GM08714 (cell line): ENCODE measurements at regions not wholly inside any gene's neighbourhood (a gene's known extent, or its start where the extent isn't known, plus 50 kb on each side); places are given as distances from the start of the nearest gene placed in this dataset.

ENCODE experiments used
- H3K4me3 ChIP-seq: fragments of 200-500 bp; sonication (Bioruptor generic); 2 replicates; pipeline ENCODE4 v1.5.1; 2014; ENCODE audit warnings: mild to moderate bottlenecking, low read length, inconsistent platforms
- ZNF274 ChIP-seq: IDR thresholded peaks from 2 replicates; pipeline ENCODE4 v1.6.1; 2012; ENCODE audit warnings: mild to moderate bottlenecking, low read depth, low read length

DNA sequence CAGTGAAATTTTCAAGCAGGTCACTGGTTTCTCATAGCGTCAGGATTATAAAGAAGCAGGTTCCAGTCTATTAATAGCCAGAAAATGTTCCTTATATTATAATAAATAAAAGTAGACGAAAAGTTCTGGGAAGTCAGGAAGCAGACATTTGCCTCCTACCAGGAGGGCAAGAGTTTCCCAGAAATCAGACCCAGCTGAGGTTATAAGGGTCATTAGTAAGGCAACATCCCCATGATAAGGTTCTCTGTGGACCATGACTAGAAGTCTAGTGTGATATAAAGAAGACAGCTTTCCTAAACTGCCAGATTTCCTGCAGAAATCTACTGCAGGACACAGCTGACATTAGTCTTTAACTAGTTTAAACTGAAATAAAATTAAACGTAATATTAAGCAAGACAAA lies 210.1 kb upstream of the STK17B start:
- no peak for TF ChIP-seq ZNF274
- no peak overlapping the region for H3K4me3 ChIP-seq

DNA sequence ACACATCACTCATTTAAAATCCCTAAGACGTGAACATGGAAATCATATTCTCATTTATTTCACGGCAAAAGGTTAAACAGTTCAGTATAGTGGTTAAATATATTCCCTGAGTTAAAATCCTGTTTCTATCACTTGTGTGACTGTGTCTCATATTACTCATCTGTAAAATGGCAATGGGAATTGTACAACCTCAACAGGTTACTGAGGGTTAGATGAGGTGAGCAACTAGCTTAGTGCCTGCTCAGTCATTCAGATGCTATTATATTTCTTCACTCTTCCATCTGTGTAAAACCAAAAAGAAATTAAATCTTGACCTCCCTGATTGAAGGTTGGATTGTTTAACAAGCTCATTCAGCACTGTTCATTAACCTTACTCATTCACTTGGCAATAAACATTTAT lies 212.4 kb upstream of the STK17B start:
- no peak overlapping the region for H3K4me3 ChIP-seq
- TF ChIP-seq ZNF274 = no peak

- TF ChIP-seq ZNF274 = no peak
- no peak overlapping the region; the same call in 1 of the 2 replicates for H3K4me3 ChIP-seq
Measured at GRCh38 chr2:196384729-196385128, 213.4 kb upstream of the STK17B start.

DNA sequence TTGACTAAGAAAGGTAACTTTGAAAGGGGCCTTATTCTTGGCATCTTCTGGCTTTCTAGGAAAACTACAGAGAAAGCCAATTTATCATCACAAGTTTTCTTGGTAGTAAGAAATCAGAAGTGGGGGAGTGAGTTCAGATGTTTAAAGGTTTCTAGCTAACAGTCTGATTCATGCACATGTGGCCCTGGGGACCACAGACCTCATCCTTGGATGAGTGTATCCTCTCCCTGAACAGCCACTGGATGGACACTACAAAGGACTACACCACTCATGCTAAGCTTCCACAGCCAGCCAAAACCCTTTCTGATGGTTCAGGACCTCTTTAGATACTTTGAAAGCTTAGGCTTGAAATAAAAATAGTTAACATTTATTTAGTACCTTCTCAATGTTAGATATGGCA lies 218.3 kb upstream of the STK17B start:
- TF ChIP-seq ZNF274 = no peak
- H3K4me3 ChIP-seq = no peak overlapping the region

GRCh38 chr2:196390243-196391148 lies 219.1 kb upstream of the STK17B start:
- no peak overlapping the region for H3K4me3 ChIP-seq
- TF ChIP-seq ZNF274 = no peak

GRCh38 chr2:196391149-196391479 lies 219.7 kb upstream of the STK17B start:
- H3K4me3 ChIP-seq = no peak overlapping the region
- no peak for TF ChIP-seq ZNF274

DNA sequence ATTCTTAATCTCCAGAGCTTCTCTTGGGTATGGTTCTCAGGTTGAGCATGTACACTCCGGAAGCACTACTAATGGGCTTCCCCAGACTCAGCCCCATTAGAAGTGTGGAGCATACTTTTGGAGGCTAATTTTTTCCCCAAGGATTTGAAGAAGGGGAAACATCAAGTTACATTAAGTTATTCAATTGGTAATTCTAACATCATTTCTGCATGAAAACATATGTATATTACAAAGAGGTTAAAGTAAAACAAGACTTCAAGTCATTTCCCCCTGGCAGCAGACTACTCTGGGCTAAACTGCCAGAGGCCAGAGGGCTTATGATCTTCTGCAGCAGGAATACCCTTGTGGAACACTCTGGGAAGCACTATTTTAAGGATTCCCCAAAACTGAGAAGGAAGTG lies 227.7 kb upstream of the STK17B start:
- no peak for TF ChIP-seq ZNF274

DNA sequence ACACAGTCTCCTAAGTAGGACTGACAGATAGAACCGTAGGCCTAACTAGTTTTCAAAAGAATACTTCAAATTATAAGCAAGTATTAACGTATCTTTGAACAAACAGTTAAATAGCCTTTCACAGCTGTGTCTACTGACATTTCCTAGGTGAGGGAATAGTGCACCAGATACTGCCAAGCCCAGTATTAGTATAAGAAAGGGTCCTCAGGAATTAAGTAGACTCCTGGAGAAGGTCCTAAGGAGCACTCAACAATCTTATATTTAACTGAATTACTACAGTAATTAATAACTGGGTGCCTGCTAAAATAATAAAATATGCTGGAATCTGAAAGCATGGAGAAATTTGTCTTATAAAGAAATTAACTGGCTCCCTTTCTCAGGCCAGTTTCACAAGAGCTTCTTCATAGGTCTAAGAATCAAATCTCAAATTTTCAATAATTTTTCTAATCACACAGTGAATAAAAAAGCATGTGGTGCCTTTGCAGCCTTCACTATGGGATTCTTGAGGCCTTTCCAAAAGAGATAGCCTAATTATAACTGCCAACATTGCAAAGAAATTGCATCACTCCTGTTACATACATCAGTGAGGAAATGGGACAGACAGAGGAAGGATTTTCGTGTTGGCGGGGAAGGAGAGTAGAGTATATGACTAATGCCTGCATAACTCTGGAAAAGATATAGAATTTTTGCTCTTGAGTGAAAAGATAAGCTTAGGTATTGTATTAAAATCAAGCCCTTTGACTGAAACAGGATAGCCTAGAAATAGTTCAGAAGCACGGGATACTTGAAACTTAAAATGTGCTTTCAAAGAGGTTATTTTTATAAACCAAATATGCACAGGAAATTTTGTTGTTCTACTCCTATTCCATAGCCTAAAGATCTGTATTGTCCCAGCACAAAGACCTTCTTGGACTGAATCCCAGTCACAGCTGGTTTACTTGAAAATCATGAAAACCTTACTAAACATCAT lies 228.6 kb upstream of the STK17B start:
- H3K4me3 ChIP-seq = no peak overlapping the region
- TF ChIP-seq ZNF274 = no peak

More for the DNA sequence above, 227.7 kb upstream of the STK17B start:
- no peak overlapping the region for H3K4me3 ChIP-seq

DNA sequence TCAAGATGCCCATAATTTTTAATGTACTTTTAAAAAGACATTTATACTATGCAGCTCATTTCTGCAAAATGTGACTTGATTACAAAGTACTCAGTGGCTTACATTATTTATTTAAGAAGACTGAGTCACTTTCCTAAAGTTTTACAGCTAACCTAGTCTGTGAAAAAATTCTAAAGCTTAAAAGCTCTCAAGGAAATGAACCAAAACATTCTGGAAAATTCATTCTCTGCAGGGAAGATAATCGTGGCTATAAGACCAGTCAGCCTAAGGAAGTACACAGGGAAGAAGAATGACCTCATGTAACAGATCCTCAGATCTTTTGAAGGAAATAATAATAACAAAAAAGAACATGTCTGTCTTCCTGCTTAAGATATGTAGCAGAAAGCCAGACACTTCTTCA lies 232.1 kb upstream of the STK17B start:
- H3K4me3 ChIP-seq = no peak overlapping the region
- TF ChIP-seq ZNF274 = no peak

DNA sequence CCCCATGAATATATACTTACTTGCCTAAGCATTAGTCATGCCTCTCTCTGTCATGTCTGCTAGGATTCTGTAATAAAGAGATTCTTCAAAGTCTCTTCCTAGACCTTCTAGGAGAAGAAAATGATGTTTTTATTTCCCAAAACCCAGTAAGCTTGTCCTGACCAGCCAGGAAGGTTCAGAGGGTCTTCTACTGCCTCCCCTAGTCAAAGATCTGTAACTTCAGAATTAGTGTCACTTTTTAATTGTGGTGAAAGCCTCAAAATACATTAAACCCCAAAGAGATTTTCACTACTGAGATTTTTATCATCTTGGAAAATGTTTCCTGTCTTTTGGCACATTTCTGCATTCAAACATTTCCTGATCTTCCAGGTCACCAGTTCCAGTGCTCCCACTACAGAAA lies 232.9 kb upstream of the STK17B start:
- H3K4me3 ChIP-seq = no peak overlapping the region
- no peak for TF ChIP-seq ZNF274

- TF ChIP-seq ZNF274 = no peak
- H3K4me3 ChIP-seq = no peak overlapping the region; the same call in 1 of the 2 replicates
Measured at GRCh38 chr2:196407675-196408264, 231.7 kb upstream of the CCDC150 start.

- H3K4me3 ChIP-seq = peak overlapping the region; percentile 28
- no peak for TF ChIP-seq ZNF274
Measured at GRCh38 chr2:196409376-196409775, 230.1 kb upstream of the CCDC150 start.

- no peak for TF ChIP-seq ZNF274
- H3K4me3 ChIP-seq = no peak overlapping the region
Measured at GRCh38 chr2:196410008-196410407, 229.5 kb upstream of the CCDC150 start.

DNA sequence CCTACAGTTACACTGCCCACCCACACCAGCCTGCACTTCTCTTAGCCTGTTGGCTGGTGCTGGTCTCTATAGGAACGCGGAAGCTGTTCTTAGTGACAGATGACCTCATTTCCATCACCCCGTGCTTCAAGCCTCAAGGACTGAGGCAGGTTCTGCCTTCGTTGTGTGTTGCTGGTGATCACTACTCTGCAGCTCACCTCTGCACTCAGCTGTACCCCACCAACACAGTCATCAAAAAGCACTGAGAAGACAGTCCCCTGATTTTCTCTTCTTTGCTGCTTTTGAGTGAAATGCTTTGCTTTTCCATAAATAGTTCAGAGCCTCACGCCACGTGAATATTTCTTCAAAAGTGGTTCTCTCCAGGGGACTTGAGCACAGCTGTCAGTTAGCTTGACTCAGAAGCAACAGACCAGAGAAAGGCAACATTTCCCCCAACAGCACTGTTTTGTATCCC lies 225.7 kb upstream of the CCDC150 start:
- TF ChIP-seq ZNF274 = no peak
- H3K4me3 ChIP-seq = no peak overlapping the region; the same call in 1 of the 2 replicates

- H3K4me3 ChIP-seq = no peak overlapping the region
- TF ChIP-seq ZNF274 = no peak
Measured at GRCh38 chr2:196415384-196415783, 224.1 kb upstream of the CCDC150 start.
